ENCODE measurements at regions not wholly inside any gene's neighbourhood (a gene's known extent, or its start where the extent isn't known, plus 50 kb on each side); places are given as distances from the start of the nearest gene placed in this dataset.

- Histone ChIP-seq H3K4me2 (replicated peaks; ENCODE audit: extremely low read depth, low read length, poor library complexity, severe bottlenecking) (no peak overlapping the region), H3K27ac (ENCODE audit: low read depth in 1 of 2, low read length in 2 of 2) (no peak overlapping the region), H3K4me1 (ENCODE audit: control insufficient read depth in 1 of 2, insufficient read depth in 2 of 2, low read length in 2 of 2) (no peaks in the 10 kb centered on the region), H4K20me1 (ENCODE audit: insufficient read depth, low read length) (no peaks in the 10 kb centered on the region), H3K9me3 (replicated peaks in 1 of 2; ENCODE audit: control insufficient read depth in 1 of 2, insufficient read depth in 1 of 2, low read length in 2 of 2) (no peaks in the 10 kb centered on the region), H3K79me2 (ENCODE audit: insufficient read depth, low read length) (no peaks in the 10 kb centered on the region), H3K9ac (ENCODE audit: insufficient read depth, low read length, poor library complexity, severe bottlenecking) (no peak overlapping the region), H3K36me3 (replicated peaks in 1 of 2; ENCODE audit: control insufficient read depth in 1 of 2, insufficient read depth in 2 of 2, low read length in 2 of 2) (no peaks in the 10 kb centered on the region), H2AFZ (ENCODE audit: insufficient read depth, low read depth, low read length, poor library complexity, severe bottlenecking) (no peak overlapping the region), H3K27me3 (ENCODE audit: control insufficient read depth in 2 of 2, insufficient read depth in 2 of 2, low read length in 2 of 2) (peaks cover 0 to 7% of the 10 kb centered on the region in 2 donors), H3K4me3 (replicated peaks in 1 of 3; ENCODE audit: low read depth in 2 of 3, low read length in 3 of 3) (no peak overlapping the region)
- no peak for TF ChIP-seq CTCF (IDR thresholded peaks at IDR 0.05)
- H3K36me3 Mint-ChIP-seq = no peaks in the 10 kb centered on the region
- H3K4me3 Mint-ChIP-seq = no peak overlapping the region
- H3K4me1 Mint-ChIP-seq = peaks cover 15% of the 10 kb centered on the region
- H3K27ac Mint-ChIP-seq = no peak overlapping the region
- peaks cover under 1 to 4% (median 2%) of the 10 kb centered on the region in 7 donors for H3K9me3 Mint-ChIP-seq
- intact Hi-C loops (cut with micrococcal nuclease) = no loop called here
- H3K27me3 Mint-ChIP-seq (ENCODE audit: low read depth in 3 of 3) = peaks cover 8 to 17% (median 16%) of the 10 kb centered on the region in 3 donors
- DNase-seq = no peak
- 81% methylated on average over 5 of the region's 8 CpGs for WGBS (ENCODE audit: insufficient coverage)
These were observed 167.6 kb upstream of the CST7 start for GRCh38 chr20:24781418-24781980.

GRCh38 chr20:24782301-24782700 is 166.8 kb upstream of the CST7 start:
- Histone ChIP-seq H3K79me2 (ENCODE audit: insufficient read depth, low read length) (no peaks in the 10 kb centered on the region), H3K9ac (ENCODE audit: insufficient read depth, low read length, poor library complexity, severe bottlenecking) (no peak overlapping the region), H2AFZ (ENCODE audit: insufficient read depth, low read depth, low read length, poor library complexity, severe bottlenecking) (no peak overlapping the region), H3K4me2 (replicated peaks; ENCODE audit: extremely low read depth, low read length, poor library complexity, severe bottlenecking) (no peak overlapping the region), H3K4me1 (ENCODE audit: control insufficient read depth in 1 of 2, insufficient read depth in 2 of 2, low read length in 2 of 2) (no peaks in the 10 kb centered on the region), H3K27ac (ENCODE audit: low read depth in 1 of 2, low read length in 2 of 2) (no peak overlapping the region), H3K9me3 (replicated peaks in 1 of 2; ENCODE audit: control insufficient read depth in 1 of 2, insufficient read depth in 1 of 2, low read length in 2 of 2) (no peaks in the 10 kb centered on the region), H3K27me3 (ENCODE audit: control insufficient read depth in 2 of 2, insufficient read depth in 2 of 2, low read length in 2 of 2) (peaks cover 0 to 7% of the 10 kb centered on the region in 2 donors), H3K36me3 (replicated peaks in 1 of 2; ENCODE audit: control insufficient read depth in 1 of 2, insufficient read depth in 2 of 2, low read length in 2 of 2) (no peaks in the 10 kb centered on the region), H4K20me1 (ENCODE audit: insufficient read depth, low read length) (no peaks in the 10 kb centered on the region), H3K4me3 (replicated peaks in 1 of 3; ENCODE audit: low read depth in 2 of 3, low read length in 3 of 3) (no peak overlapping the region)
- Mint-ChIP-seq H3K27ac (no peak overlapping the region), H3K4me3 (no peak overlapping the region), H3K27me3 (ENCODE audit: low read depth in 3 of 3) (peaks cover 8 to 17% (median 15%) of the 10 kb centered on the region in 3 donors), H3K4me1 (peaks cover 15% of the 10 kb centered on the region), H3K9me3 (peaks cover 0 to 2% (median 0%) of the 10 kb centered on the region in 7 donors), H3K36me3 (no peaks in the 10 kb centered on the region)
- intact Hi-C loops (cut with micrococcal nuclease) = no loop called here
- no peak for DNase-seq
- 94% methylated on average over 10 of the region's 11 CpGs for WGBS (ENCODE audit: insufficient coverage)
- no peak for TF ChIP-seq CTCF (IDR thresholded peaks at IDR 0.05)

Measured in CD14-positive monocyte (primary cell).